Loucy (cell line): ENCODE measurements at regions not wholly inside any gene's neighbourhood (a gene's known extent, or its start where the extent isn't known, plus 50 kb on each side); places are given as distances from the start of the nearest gene placed in this dataset.

Experiments used
- H2AFZ ChIP-seq: fragments of 200-600 bp; sonication (generic); 2 replicates; pipeline ENCODE4 v1.6.0; 2016; ENCODE audit warnings: antibody characterized with exemption, mild to moderate bottlenecking, low read length, moderate library complexity
- H3F3A ChIP-seq: fragments of 200-600 bp; 2 replicates; pipeline ENCODE4 v1.6.0; 2016; ENCODE audit warnings: antibody characterized with exemption, low read depth, mild to moderate bottlenecking
- H3K27me3 ChIP-seq: fragments of 200-600 bp; sonication (generic); 2 replicates; pipeline ENCODE4 v1.6.1; 2014; ENCODE audit warnings: low read length, mild to moderate bottlenecking; ENCODE audit not compliant: insufficient read depth, poor library complexity, severe bottlenecking
- H3K36me3 ChIP-seq: fragments of 200-600 bp; sonication (generic); 2 replicates; pipeline ENCODE4 v1.6.1; 2016; ENCODE audit warnings: low read length; ENCODE audit not compliant: insufficient read depth
- H3K4me1 ChIP-seq: fragments of 200-600 bp; sonication (generic); 2 replicates; pipeline ENCODE4 v1.5.1; 2014; ENCODE audit warnings: low read length, mild to moderate bottlenecking; ENCODE audit not compliant: insufficient read depth, poor library complexity, severe bottlenecking
- H3K4me2 ChIP-seq: fragments of 200-600 bp; sonication (generic); 2 replicates; pipeline ENCODE4 v1.6.0; 2014; ENCODE audit warnings: antibody characterized with exemption, low read length, low read depth, mild to moderate bottlenecking; ENCODE audit not compliant: poor library complexity, severe bottlenecking
- H3K4me3 ChIP-seq: fragments of 200-600 bp; sonication (generic); 2 replicates; pipeline ENCODE4 v1.5.1; 2014; ENCODE audit warnings: low read length, mild to moderate bottlenecking, mixed read lengths; ENCODE audit not compliant: poor library complexity, severe bottlenecking
- H3K79me2 ChIP-seq: fragments of 200-600 bp; sonication (generic); 2 replicates; pipeline ENCODE4 v1.6.1; 2014; ENCODE audit warnings: low read length; ENCODE audit not compliant: insufficient read depth
- H3K9ac ChIP-seq: fragments of 200-600 bp; sonication (generic); 2 replicates; pipeline ENCODE4 v1.6.0; 2014; ENCODE audit warnings: mild to moderate bottlenecking, low read depth, low read length, moderate library complexity; ENCODE audit not compliant: poor library complexity, severe bottlenecking
- H3K9me2 ChIP-seq: fragments of 200-600 bp; sonication (generic); replicated peaks from 2 replicates; pipeline ENCODE4 v1.6.1; 2016; ENCODE audit warnings: low read depth, low read length, mixed read lengths
- H3K9me3 ChIP-seq: fragments of 200-600 bp; sonication (generic); 2 replicates; pipeline ENCODE4 v1.6.1; 2014; ENCODE audit warnings: mild to moderate bottlenecking, antibody characterized with exemption, low read length, low read depth; ENCODE audit not compliant: insufficient read depth
- H4K20me1 ChIP-seq: fragments of 200-600 bp; sonication (generic); 2 replicates; pipeline ENCODE4 v1.6.0; 2014; ENCODE audit warnings: antibody characterized with exemption, low read length, mild to moderate bottlenecking; ENCODE audit not compliant: insufficient read depth, poor library complexity, severe bottlenecking
- EZH2phosphoT487 ChIP-seq: fragments of 200-600 bp; IDR thresholded peaks from 2 replicates; pipeline ENCODE4 v1.6.1; 2018; ENCODE audit warnings: antibody characterized with exemption, mild to moderate bottlenecking, moderate library complexity, borderline replicate concordance
- TF ChIP-seq, protein P1 (sequence below): fragments of 200-600 bp; sonication (generic); conservative IDR thresholded peaks from 2 replicates; pipeline ENCODE4 v1.5.1; 2014; ENCODE audit warnings: mild to moderate bottlenecking, antibody characterized with exemption, low read length

- H3K4me2 ChIP-seq = no peak overlapping the region
- H4K20me1 ChIP-seq = no peaks in the 10 kb centered on the region
- H3K27me3 ChIP-seq = no peaks in the 10 kb centered on the region
- no peaks in the 10 kb centered on the region for H3K36me3 ChIP-seq
- no peak overlapping the region for H3K9ac ChIP-seq
- H3K4me3 ChIP-seq = no peak overlapping the region
- no peaks in the 10 kb centered on the region for H3K79me2 ChIP-seq
- H3F3A ChIP-seq = no peaks in the 10 kb centered on the region
- peak overlapping the region; percentile 10; the same call in 1 of the 2 replicates for H2AFZ ChIP-seq
- no peaks in the 10 kb centered on the region for H3K9me3 ChIP-seq
- H3K9me2 ChIP-seq = no peaks in the 10 kb centered on the region
- TF ChIP-seq, protein P1, sequence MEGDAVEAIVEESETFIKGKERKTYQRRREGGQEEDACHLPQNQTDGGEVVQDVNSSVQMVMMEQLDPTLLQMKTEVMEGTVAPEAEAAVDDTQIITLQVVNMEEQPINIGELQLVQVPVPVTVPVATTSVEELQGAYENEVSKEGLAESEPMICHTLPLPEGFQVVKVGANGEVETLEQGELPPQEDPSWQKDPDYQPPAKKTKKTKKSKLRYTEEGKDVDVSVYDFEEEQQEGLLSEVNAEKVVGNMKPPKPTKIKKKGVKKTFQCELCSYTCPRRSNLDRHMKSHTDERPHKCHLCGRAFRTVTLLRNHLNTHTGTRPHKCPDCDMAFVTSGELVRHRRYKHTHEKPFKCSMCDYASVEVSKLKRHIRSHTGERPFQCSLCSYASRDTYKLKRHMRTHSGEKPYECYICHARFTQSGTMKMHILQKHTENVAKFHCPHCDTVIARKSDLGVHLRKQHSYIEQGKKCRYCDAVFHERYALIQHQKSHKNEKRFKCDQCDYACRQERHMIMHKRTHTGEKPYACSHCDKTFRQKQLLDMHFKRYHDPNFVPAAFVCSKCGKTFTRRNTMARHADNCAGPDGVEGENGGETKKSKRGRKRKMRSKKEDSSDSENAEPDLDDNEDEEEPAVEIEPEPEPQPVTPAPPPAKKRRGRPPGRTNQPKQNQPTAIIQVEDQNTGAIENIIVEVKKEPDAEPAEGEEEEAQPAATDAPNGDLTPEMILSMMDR = no peak
- TF ChIP-seq EZH2phosphoT487 = no peak
- H3K4me1 ChIP-seq = no peaks in the 10 kb centered on the region
Observed at GRCh38 chr5:33337637-33337992, 103.2 kb upstream of the TARS1 start.

- H3K79me2 ChIP-seq = no peaks in the 10 kb centered on the region
- H3K4me2 ChIP-seq = no peak overlapping the region
- H3K9me3 ChIP-seq = no peaks in the 10 kb centered on the region
- H3K4me3 ChIP-seq = no peak overlapping the region
- H3K9ac ChIP-seq = no peak overlapping the region
- H2AFZ ChIP-seq = no peak overlapping the region
- H3F3A ChIP-seq = no peaks in the 10 kb centered on the region
- H3K36me3 ChIP-seq = no peaks in the 10 kb centered on the region
- no peaks in the 10 kb centered on the region for H4K20me1 ChIP-seq
- no peaks in the 10 kb centered on the region for H3K27me3 ChIP-seq
- TF ChIP-seq, protein P1 = peak; percentile 35; the same call in 1 of the 2 replicates
- no peak for TF ChIP-seq EZH2phosphoT487
- H3K9me2 ChIP-seq = no peaks in the 10 kb centered on the region
- H3K4me1 ChIP-seq = no peaks in the 10 kb centered on the region
Observed at GRCh38 chr5:33338336-33339110, 102.2 kb upstream of the TARS1 start.

GRCh38 chr5:33339413-33339812, 101.4 kb upstream of the TARS1 start:
- Histone ChIP-seq H3K4me2 (no peak overlapping the region), H3F3A (no peaks in the 10 kb centered on the region), H3K4me3 (no peak overlapping the region), H3K9me3 (no peaks in the 10 kb centered on the region), H3K79me2 (no peaks in the 10 kb centered on the region), H3K9ac (no peak overlapping the region), H3K9me2 (no peaks in the 10 kb centered on the region), H3K27me3 (no peaks in the 10 kb centered on the region), H3K4me1 (no peaks in the 10 kb centered on the region), H4K20me1 (no peaks in the 10 kb centered on the region), H2AFZ (0 out of 2 replicates have a peak overlapping the region, but pooled peaks have one; percentile 10), H3K36me3 (no peaks in the 10 kb centered on the region)
- TF ChIP-seq, protein P1 = no peak
- no peak for TF ChIP-seq EZH2phosphoT487
